ENCODE measurements at regions not wholly inside any gene's neighbourhood (a gene's known extent, or its start where the extent isn't known, plus 50 kb on each side); places are given as distances from the start of the nearest gene placed in this dataset.
"Not testable (repeated sequence)": the region's sequence is repeated elsewhere in the genome, so short reads cannot be mapped to it uniquely, and the experiment has no call there.

DNA sequence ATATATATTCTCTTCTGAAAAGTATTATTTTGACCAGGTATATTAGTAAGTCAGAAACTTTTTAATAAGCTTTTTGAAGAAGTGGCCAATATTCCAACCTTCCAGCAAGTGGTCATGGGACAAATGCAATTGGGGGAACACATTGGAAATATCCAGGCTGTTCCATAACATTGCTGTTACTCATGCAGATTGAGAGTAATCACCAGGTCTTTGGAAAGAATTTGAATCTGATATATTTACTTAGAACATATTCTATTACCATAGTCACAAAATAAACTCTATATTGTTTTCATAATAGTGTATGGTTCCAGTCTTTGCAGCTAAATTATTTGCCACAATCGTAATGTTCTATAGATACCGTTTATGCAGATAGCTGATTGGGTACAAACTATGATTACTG lies 102.8 kb downstream of the TAF11L14 start:
- TF ChIP-seq CTCF (conservative IDR thresholded peaks at IDR 0.05): no peak
- Mint-ChIP-seq H3K4me3 (no peak overlapping the region), H3K27me3 (no peaks in the 10 kb centered on the region), H3K36me3 (no peaks in the 10 kb centered on the region), H3K9me3 (no peaks in the 10 kb centered on the region), H3K27ac (no peak overlapping the region), H3K4me1 (ENCODE audit: unreplicated experiment) (no peaks in the 10 kb centered on the region)
- no peak for DNase-seq (ENCODE audit: extremely low spot score, unreplicated experiment)

DNA sequence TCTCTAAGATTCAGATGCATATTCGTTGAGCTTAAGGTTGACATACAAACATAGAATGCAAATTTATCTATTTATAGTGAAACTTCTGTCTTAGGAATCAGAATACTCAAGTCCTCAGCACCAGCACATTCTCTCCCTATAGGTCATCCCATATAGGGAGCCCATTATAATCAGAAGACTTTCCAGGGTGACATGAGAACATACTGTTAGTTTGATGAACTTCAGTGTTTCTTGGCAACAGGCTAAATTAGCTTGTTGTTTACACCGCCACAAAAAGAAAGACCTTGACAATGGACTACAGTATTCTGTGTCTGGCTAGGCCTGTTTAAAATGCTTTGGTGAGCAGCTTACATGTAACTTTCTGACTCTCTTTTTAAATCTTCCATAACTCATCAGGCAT lies 104.2 kb downstream of the TAF11L14 start:
- Mint-ChIP-seq H3K9me3 (peaks cover under 1% of the 10 kb centered on the region), H3K4me1 (ENCODE audit: unreplicated experiment) (no peaks in the 10 kb centered on the region), H3K36me3 (no peaks in the 10 kb centered on the region), H3K27ac (no peak overlapping the region), H3K4me3 (no peak overlapping the region), H3K27me3 (no peaks in the 10 kb centered on the region)
- DNase-seq (ENCODE audit: extremely low spot score, unreplicated experiment): no peak
- no peak for TF ChIP-seq CTCF (conservative IDR thresholded peaks at IDR 0.05)

DNA sequence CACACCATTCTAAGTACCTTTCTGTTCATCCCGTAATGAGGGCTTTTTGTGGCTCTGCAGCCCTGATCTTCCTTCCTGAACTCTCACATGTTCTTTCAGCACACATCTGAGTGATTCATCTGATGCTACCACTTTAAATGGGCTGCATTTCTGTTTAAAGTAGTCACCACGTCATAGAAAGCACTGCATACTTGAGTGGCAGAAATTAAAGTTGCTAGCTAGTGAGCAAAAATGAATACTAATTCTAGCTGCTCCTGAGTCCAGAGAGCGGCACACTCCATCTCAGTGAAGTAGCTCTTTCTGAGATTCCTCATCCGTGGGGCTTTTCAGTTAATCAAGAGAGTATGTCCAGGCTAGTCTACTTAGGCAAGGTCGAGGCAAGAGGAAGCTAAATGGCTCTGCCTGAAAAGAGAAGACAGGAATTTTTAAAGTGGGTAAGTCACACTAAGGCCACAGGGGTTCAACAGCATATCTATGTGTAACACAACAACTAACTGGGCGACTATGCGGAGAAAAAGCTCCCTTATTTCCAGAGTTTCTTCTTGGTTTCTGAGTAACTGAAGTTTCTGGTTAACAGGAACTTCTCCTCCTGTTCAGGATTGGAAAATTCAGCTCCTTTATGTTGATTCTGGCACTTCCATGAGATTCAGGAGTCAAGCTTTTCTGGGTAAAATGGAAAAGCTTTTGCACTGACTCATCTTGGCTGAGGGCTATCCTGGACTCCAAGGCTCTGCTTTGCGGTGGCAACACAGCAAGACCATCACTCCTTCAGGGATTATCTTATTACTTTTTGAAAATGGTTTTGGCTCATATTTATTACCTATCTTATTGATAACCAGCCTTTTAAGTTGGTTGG lies 109.5 kb downstream of the TAF11L14 start:
- H3K27ac Mint-ChIP-seq: peak overlapping the region; percentile 36
- H3K4me1 Mint-ChIP-seq (ENCODE audit: unreplicated experiment): peaks cover 5% of the 10 kb centered on the region
- H3K9me3 Mint-ChIP-seq: peaks cover 4% of the 10 kb centered on the region
- peaks cover 3% of the 10 kb centered on the region for H3K27me3 Mint-ChIP-seq
- no peaks in the 10 kb centered on the region for H3K36me3 Mint-ChIP-seq
- no peak for DNase-seq (ENCODE audit: extremely low spot score, unreplicated experiment)
- H3K4me3 Mint-ChIP-seq: no peak overlapping the region
- no peak for TF ChIP-seq CTCF (conservative IDR thresholded peaks at IDR 0.05)

DNA sequence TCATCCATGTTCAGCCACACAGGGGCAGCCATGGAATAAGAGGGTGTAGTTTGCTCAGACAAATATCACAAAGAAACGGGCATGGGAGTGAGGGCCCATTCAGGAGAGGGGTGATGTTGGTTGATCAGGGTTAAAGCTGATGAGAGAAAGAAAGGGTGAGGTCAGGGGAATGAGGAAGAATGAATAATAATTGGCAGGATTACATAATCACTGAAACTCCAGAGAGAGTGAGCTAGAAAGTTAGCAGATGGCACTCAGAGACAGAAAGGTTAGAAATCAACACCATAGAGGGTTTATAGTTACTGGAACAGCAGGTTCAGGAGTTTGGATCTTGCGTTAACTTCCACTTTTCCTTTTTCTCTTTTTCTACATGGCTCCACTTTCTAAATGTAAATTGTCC lies 113.9 kb downstream of the TAF11L14 start:
- Mint-ChIP-seq H3K4me3 (no peak overlapping the region), H3K9me3 (peaks cover 4% of the 10 kb centered on the region), H3K4me1 (ENCODE audit: unreplicated experiment) (peaks cover 5% of the 10 kb centered on the region), H3K36me3 (no peaks in the 10 kb centered on the region), H3K27me3 (peaks cover 3% of the 10 kb centered on the region), H3K27ac (peak overlapping the region; percentile 38)
- DNase-seq (ENCODE audit: extremely low spot score, unreplicated experiment): no peak
- no peak for TF ChIP-seq CTCF (conservative IDR thresholded peaks at IDR 0.05)

- H3K4me1 Mint-ChIP-seq (ENCODE audit: unreplicated experiment): peaks cover 5% of the 10 kb centered on the region
- no peaks in the 10 kb centered on the region for H3K9me3 Mint-ChIP-seq
- H3K4me3 Mint-ChIP-seq: no peak overlapping the region
- no peak overlapping the region for H3K27ac Mint-ChIP-seq
- no peaks in the 10 kb centered on the region for H3K36me3 Mint-ChIP-seq
- TF ChIP-seq CTCF (conservative IDR thresholded peaks at IDR 0.05): no peak
- DNase-seq (ENCODE audit: extremely low spot score, unreplicated experiment): no peak
- H3K27me3 Mint-ChIP-seq: no peaks in the 10 kb centered on the region
Observed at GRCh38 chr5:17748941-17749340, 114.7 kb downstream of the TAF11L14 start.

DNA sequence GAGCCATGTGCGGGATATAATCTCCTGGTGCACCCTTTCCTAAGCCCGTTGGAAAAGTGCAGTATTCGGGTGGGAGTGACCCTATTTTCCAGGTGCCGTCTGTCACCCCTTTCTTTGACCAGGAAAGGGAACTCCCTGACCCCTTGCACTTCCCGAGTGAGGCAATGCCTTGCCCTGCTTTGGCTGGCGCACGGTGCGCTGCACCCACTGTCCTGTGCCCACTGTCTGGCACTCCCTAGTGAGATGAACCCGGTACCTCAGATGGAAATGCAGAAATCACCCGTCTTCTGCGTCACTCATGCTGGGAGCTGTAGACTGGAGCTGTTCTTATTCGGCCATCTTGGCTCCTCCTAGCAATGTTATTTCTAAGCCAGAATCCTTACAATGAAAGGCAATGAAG lies 121.1 kb downstream of the TAF11L14 start:
- not testable (repeated sequence) for DNase-seq (ENCODE audit: extremely low spot score, unreplicated experiment); H3K27me3 Mint-ChIP-seq; H3K4me3 Mint-ChIP-seq; H3K27ac Mint-ChIP-seq; H3K36me3 Mint-ChIP-seq; H3K9me3 Mint-ChIP-seq; H3K4me1 Mint-ChIP-seq (ENCODE audit: unreplicated experiment)
